Dendritic cell treated with granulocyte-macrophage colony-stimulating factor and Interleukin-4, amounts not matched to agents 40 ng/mL and 50 ng/mL, for 4 days (primary cell): ENCODE measurements at regions not wholly inside any gene's neighbourhood (a gene's known extent, or its start where the extent isn't known, plus 50 kb on each side); places are given as distances from the start of the nearest gene placed in this dataset.

Experiments
- H3K27ac Mint-ChIP-seq: one replicate; pipeline ENCODE4 v1.8.0; 2022; ENCODE audit warnings: mild to moderate bottlenecking, mixed read lengths
- H3K27me3 Mint-ChIP-seq: one replicate; pipeline ENCODE4 v1.8.0; 2022; ENCODE audit warnings: mild to moderate bottlenecking, mixed read lengths
- H3K36me3 Mint-ChIP-seq: one replicate; pipeline ENCODE4 v1.8.0; 2022; ENCODE audit warnings: low read depth, mixed read lengths
- H3K4me1 Mint-ChIP-seq: one replicate; pipeline ENCODE4 v1.8.0; 2022; ENCODE audit warnings: low read depth, mixed read lengths
- H3K4me3 Mint-ChIP-seq: one replicate; pipeline ENCODE4 v1.8.0; 2022; ENCODE audit warnings: mild to moderate bottlenecking, moderate library complexity, mixed read lengths
- H3K9me3 Mint-ChIP-seq: one replicate; pipeline ENCODE4 v1.8.0; 2022; ENCODE audit warnings: mixed read lengths
- intact Hi-C: fragments of 100-400 bp; cut with micrococcal nuclease; formaldehyde crosslinking; loops from one replicate; pipeline ENCODE4 v1.15.0; 2022

DNA sequence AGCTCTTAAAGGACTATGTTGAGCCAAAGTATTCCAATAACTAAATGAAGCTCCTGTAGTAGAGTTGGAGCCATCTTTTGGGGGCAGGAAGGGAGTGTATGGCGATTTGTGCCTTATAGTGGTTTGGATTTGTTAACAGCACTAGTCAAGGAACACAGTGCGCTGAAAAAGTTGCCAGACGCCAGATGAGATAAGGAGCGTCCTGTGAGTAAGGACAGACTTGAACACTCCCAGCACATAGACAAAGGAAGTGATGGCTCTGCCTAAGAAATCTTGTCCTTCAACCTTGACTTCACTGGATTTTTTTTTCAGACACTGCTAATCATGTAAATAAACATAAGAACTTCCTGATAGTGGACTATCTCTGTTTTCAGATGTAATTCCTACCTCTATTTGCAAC, 136.9 kb downstream of the TRMT11 start:
- Mint-ChIP-seq H3K4me1 (no peaks in the 10 kb centered on the region), H3K9me3 (no peaks in the 10 kb centered on the region), H3K36me3 (no peaks in the 10 kb centered on the region), H3K27me3 (no peaks in the 10 kb centered on the region), H3K4me3 (no peak overlapping the region), H3K27ac (no peak overlapping the region)
- intact Hi-C loops: no loop called here

DNA sequence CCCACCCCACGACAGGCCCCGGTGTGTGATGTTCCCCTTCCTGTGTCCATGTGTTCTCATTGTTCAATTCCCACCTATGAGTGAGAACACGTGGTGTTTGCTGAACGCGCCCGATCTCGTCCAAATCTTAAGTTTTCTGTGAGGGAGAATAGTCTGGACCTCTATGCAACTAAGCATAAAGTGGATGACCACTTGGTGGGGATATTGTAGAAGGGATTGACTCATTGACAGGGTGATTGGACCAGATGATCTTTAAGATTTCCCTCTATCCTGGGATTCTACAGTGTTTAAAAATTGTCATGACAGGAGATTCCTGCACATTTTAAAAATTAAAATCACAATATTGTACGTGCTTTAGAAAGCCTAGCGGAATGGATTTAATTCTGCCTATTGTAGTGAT, 141.3 kb downstream of the TRMT11 start:
- H3K36me3 Mint-ChIP-seq: no peaks in the 10 kb centered on the region
- H3K27me3 Mint-ChIP-seq: no peaks in the 10 kb centered on the region
- no peak overlapping the region for H3K4me3 Mint-ChIP-seq
- no peaks in the 10 kb centered on the region for H3K9me3 Mint-ChIP-seq
- intact Hi-C loops: no loop called here
- H3K4me1 Mint-ChIP-seq: no peaks in the 10 kb centered on the region
- no peak overlapping the region for H3K27ac Mint-ChIP-seq

DNA sequence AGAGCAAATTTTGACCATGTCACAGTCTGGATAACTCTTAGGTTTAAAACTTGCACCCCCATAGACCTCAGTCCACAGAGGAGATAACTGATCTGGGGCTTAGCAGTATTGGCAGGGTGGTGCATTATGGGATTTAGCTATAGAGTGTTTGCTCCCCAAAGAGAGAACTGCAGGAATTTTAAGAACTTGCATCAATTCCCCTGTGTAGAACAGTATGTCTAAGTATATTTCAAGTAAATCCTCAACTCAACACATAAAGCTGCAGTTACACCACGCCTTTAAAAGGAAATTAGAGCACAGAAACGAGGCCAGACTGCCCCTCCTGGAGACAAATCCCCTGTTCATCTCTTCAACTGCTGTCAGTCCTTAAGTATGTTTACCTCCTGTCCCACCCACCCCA, 144.9 kb downstream of the TRMT11 start:
- Mint-ChIP-seq H3K27ac (no peak overlapping the region), H3K36me3 (no peaks in the 10 kb centered on the region), H3K4me1 (no peaks in the 10 kb centered on the region), H3K27me3 (no peaks in the 10 kb centered on the region), H3K4me3 (no peak overlapping the region), H3K9me3 (peaks cover 23% of the 10 kb centered on the region)
- intact Hi-C loops: no loop called here

DNA sequence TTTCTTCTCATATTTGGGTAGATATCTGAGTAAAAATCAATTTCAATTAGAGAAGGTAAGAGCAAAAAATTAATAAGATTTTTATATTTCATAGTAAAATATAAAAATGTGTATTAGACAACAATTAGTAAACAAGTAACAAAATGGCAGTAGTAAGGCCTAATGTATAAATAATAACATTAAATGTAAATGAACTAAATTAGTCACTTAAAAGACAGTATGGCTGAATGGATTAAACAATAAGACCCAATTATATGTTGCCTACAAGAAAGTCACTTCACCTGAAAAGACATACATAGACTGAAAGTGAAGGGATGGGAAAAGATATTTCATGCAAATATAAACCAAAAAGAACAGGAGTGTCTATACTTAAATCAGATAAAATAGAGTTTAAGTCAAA, 147.6 kb downstream of the TRMT11 start:
- intact Hi-C loops: no loop called here

DNA sequence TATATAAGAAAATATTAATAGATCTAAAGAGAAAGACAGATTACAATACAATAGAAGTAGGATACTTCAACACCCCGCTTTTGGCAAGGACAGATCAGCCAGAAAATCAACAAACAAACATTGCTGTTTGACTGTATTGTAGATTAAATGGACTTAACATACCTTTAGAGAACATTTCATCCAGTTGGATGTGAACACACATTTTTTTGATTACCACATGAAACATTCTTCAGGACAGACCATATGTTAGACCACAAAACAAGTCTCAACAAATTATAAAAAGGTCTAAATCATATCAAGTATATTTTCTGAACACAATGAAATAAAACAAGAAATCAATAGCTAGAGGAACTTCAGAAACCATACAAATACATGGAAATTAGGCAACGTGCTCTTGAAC, 148.2 kb downstream of the TRMT11 start:
- intact Hi-C loops: no loop called here
- no peak overlapping the region for H3K27ac Mint-ChIP-seq
- no peak overlapping the region for H3K4me3 Mint-ChIP-seq
- peaks cover 23% of the 10 kb centered on the region for H3K9me3 Mint-ChIP-seq
- H3K36me3 Mint-ChIP-seq: no peaks in the 10 kb centered on the region
- no peaks in the 10 kb centered on the region for H3K27me3 Mint-ChIP-seq
- H3K4me1 Mint-ChIP-seq: no peaks in the 10 kb centered on the region

More for the DNA sequence above, 147.6 kb downstream of the TRMT11 start:
- no peaks in the 10 kb centered on the region for H3K4me1 Mint-ChIP-seq
- H3K27ac Mint-ChIP-seq: no peak overlapping the region
- no peaks in the 10 kb centered on the region for H3K27me3 Mint-ChIP-seq
- H3K36me3 Mint-ChIP-seq: no peaks in the 10 kb centered on the region
- peaks cover 23% of the 10 kb centered on the region for H3K9me3 Mint-ChIP-seq
- no peak overlapping the region for H3K4me3 Mint-ChIP-seq

DNA sequence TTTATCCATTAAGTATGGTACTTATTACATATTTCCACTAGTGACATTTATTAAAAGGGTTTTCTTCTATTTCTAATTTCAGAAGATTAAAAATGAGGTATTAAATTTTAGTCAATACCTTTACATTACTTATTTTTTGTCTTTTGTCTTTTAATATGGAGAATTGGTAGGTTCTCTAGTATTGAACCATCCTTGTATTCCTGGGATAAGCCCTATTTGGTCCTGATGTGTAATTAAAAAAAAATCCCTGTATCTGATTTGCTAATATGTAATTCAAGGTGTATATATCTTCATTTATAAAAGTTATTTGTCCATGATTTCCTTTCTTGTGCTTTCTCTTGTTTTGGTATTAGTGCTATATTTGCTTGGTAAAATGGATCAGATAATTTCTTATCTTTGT, 153.7 kb downstream of the TRMT11 start:
- peaks cover 10% of the 10 kb centered on the region for H3K9me3 Mint-ChIP-seq
- H3K36me3 Mint-ChIP-seq: no peaks in the 10 kb centered on the region
- H3K4me3 Mint-ChIP-seq: no peak overlapping the region
- no peaks in the 10 kb centered on the region for H3K4me1 Mint-ChIP-seq
- intact Hi-C loops: no loop called here
- H3K27me3 Mint-ChIP-seq: no peaks in the 10 kb centered on the region
- H3K27ac Mint-ChIP-seq: no peak overlapping the region

DNA sequence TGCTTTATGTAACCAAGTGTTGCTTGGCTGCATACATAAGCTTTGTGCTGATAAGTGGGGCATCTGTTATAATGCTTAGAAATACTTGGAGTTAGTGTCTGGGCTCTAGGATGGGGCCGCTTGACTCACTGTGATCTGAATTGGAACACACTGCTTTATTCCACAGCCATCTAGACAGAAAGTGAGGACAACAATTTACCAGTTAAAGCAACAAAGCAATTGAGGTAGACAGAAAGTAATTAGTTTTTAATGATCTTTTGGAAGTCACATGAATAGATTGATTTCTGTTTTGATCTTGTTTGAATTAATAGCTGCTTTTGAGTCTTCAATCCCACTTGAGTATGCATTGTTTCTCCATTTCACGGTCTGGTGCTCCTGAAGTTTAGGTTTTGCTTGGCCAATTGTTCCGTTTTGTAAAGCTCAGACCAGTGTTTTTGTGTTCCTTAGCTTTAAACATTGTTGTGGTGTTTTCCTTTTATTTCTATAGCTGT, 157.5 kb downstream of the TRMT11 start:
- intact Hi-C loops: no loop called here
- no peaks in the 10 kb centered on the region for H3K9me3 Mint-ChIP-seq
- H3K4me1 Mint-ChIP-seq: no peaks in the 10 kb centered on the region
- no peaks in the 10 kb centered on the region for H3K36me3 Mint-ChIP-seq
- no peaks in the 10 kb centered on the region for H3K27me3 Mint-ChIP-seq
- H3K27ac Mint-ChIP-seq: no peak overlapping the region
- no peak overlapping the region for H3K4me3 Mint-ChIP-seq

DNA sequence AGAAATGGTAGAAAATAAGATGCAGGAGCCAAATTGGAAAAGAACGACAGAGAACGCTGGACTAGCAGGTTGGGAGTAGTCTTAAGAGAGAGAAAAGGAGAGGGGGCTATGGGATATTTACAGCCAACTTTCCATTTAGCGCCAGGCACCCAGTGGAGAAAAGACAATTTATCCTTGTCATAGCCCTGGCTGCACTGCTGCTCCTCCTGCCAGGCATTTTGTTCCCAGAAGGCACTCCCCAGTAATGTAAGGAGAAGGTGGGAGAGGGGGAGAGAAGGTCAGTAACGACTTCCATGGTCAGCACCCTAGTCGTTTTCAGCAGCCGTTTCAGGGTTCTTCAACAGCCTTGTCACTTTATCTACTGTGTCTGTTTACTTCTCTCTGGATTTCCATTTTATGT, 159.0 kb downstream of the TRMT11 start:
- Mint-ChIP-seq H3K36me3 (no peaks in the 10 kb centered on the region), H3K4me1 (no peaks in the 10 kb centered on the region), H3K4me3 (no peak overlapping the region), H3K27ac (no peak overlapping the region), H3K9me3 (no peaks in the 10 kb centered on the region), H3K27me3 (no peaks in the 10 kb centered on the region)
- intact Hi-C loops: no loop called here

DNA sequence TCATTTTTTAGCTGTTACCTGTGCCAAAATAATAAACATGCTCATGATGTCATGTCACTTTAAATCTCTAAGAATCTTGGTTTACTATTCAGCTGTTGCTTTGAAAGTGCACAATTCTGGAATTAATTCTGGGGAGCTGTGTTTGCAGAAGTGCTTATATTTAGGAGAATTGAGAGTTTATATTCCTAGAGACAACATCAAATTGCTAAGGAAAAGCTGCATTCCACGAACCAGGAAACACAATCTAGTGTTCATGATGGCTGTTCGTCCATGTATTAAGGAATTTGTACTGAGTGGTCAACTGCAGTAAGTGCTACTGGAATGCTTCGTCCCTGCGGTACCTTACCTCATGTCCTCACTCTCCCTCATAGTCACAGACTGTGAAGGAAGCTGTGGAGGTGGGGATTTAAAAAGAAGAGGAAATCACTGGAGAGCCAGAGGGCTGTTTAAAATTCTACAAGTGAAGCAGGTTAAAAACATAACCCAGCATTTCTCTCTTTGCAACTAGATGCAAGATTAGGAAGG, 161.0 kb downstream of the TRMT11 start:
- Mint-ChIP-seq H3K9me3 (no peaks in the 10 kb centered on the region), H3K27ac (no peak overlapping the region), H3K27me3 (no peaks in the 10 kb centered on the region), H3K4me1 (peaks cover 7% of the 10 kb centered on the region), H3K4me3 (no peak overlapping the region), H3K36me3 (no peaks in the 10 kb centered on the region)
- intact Hi-C loops: no loop called here

DNA sequence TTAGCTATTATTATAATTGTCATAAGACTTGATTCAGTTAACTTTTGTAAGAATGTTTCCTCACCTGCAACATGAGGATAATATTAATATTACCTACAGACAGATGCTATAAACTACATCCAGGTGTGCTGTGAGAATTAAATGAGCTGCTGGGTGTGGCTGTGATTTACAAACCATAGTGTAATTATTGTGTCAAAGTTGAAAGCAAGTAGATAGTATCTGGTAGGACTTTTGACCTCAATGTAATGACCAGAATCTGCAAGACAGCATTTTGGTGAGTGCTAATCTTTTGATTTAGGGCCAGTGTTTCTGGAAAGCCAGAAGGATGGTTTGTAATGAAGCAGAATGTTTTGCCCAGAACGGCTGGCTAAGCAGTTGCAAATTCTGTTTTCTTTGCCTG, 162.5 kb downstream of the TRMT11 start:
- Mint-ChIP-seq H3K27ac (no peak overlapping the region), H3K27me3 (no peaks in the 10 kb centered on the region), H3K36me3 (no peaks in the 10 kb centered on the region), H3K9me3 (no peaks in the 10 kb centered on the region), H3K4me3 (no peak overlapping the region), H3K4me1 (peaks cover 7% of the 10 kb centered on the region)
- intact Hi-C loops: no loop called here

DNA sequence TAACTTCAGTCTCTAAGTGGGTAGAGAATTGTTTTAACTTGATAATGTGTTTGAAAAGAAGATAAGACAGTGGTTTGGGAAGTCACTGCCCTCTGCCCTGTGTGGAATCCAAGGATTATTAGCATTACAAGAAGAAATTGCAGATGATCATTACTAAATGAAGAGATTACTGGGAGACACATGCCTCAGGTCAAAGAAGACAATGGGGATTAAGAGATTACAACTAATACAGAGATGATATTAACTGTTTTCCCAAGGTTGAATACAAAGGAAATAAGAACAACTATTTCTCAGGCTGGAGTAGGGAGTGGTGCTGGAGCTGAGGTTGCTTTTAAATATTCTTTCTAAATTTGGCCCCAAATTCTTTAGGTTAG, 166.0 kb downstream of the TRMT11 start:
- Mint-ChIP-seq H3K9me3 (no peaks in the 10 kb centered on the region), H3K27ac (no peak overlapping the region), H3K4me1 (peaks cover 11% of the 10 kb centered on the region), H3K27me3 (no peaks in the 10 kb centered on the region), H3K36me3 (no peaks in the 10 kb centered on the region), H3K4me3 (no peak overlapping the region)
- intact Hi-C loops: no loop called here

DNA sequence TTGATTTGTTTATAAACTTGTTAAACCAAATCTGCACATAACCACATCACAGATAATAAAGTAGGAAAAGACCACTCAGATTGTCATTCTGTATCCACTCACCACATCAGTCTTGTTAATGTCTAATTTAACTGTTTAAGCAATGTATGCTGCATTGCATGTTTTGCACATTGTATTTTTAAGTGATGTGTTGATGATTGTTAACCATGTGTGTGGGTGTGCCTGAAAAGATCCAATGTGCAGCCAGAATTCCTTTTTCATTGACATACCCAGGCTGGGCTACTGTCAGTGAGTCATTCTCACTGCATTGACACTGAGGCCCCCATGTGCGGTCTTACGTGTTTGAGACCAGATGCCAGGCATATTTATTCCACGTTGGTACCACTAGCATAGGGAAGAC, 167.3 kb downstream of the TRMT11 start:
- no peaks in the 10 kb centered on the region for H3K9me3 Mint-ChIP-seq
- intact Hi-C loops: no loop called here
- no peak overlapping the region for H3K27ac Mint-ChIP-seq
- peaks cover 11% of the 10 kb centered on the region for H3K4me1 Mint-ChIP-seq
- no peaks in the 10 kb centered on the region for H3K36me3 Mint-ChIP-seq
- no peak overlapping the region for H3K4me3 Mint-ChIP-seq
- no peaks in the 10 kb centered on the region for H3K27me3 Mint-ChIP-seq

DNA sequence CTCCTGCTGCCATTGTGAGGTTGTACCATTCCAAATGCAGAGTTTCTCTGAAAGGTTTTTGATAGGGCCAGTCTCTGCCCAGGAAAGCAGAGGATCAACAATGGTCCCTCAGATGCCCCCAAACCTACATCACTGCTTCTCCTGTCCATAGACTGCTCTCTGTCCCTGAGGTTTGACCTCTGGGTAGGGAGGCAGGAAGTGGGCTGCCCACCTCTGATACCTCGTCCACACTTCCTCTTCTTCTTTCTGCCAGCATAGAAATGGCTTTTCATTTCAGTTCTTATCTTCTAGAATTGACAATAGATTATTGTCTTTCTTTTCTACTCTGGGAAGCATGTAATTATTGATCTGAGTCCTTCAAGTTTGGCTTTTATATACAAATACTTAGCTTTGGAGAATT, 170.6 kb downstream of the TRMT11 start:
- Mint-ChIP-seq H3K4me1 (peaks cover 8% of the 10 kb centered on the region), H3K27ac (no peak overlapping the region), H3K4me3 (no peak overlapping the region), H3K36me3 (no peaks in the 10 kb centered on the region), H3K27me3 (no peaks in the 10 kb centered on the region), H3K9me3 (no peaks in the 10 kb centered on the region)
- intact Hi-C loops: no loop called here

DNA sequence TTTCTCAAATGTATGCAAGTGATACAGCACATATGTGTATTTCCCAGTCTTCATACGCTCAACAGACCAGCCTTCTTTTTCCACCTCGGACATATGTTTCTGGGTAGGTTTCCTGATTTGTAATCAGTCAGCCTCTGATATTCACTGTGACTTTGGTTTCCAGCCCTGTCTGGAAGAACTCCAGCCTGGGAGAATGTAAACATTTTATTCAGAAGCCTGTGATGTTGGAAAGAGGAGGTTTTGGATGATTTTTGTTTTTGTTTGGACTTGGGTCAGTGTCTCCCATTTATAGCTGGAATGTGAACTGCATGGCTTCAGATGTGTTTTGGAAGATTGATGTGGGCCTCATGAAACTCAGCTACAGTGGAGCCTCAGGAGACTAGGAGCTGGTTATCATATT, 172.2 kb upstream of the CENPW start:
- Mint-ChIP-seq H3K27ac (no peak overlapping the region), H3K4me1 (peaks cover 6% of the 10 kb centered on the region), H3K27me3 (no peaks in the 10 kb centered on the region), H3K36me3 (no peaks in the 10 kb centered on the region), H3K4me3 (no peak overlapping the region), H3K9me3 (peaks cover 15% of the 10 kb centered on the region)
- intact Hi-C loops: loop anchor here (10.0 kb wide), 1 partner anchor 133 kb away; no protein-coding TSS in a partner anchor

DNA sequence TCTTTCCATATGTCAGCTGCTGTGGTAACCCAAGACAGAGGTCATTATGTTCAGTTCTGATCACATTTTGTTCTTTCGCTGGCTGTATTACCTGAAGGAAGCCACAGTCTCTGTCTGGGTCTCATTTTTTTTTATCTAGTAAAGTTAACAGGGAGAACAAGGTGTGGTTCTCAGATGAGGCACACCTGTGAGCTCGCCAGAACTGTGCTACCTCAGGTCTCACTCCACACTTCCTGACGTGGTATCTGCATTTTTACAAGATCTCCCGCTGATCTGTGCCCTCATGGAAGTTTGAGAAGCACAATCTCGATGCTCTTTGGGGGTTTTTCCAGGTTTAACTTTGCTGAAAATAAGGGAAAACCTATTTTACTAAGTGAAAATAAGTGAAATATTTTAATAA, 169.5 kb upstream of the CENPW start:
- no peaks in the 10 kb centered on the region for H3K36me3 Mint-ChIP-seq
- intact Hi-C loops: no loop called here
- no peaks in the 10 kb centered on the region for H3K9me3 Mint-ChIP-seq
- H3K27ac Mint-ChIP-seq: no peak overlapping the region
- peaks cover 6% of the 10 kb centered on the region for H3K4me1 Mint-ChIP-seq
- H3K27me3 Mint-ChIP-seq: no peaks in the 10 kb centered on the region
- no peak overlapping the region for H3K4me3 Mint-ChIP-seq
